Mesenchymal stem cell (in vitro differentiated cells and primary cell): ENCODE measurements at regions not wholly inside any gene's neighbourhood (a gene's known extent, or its start where the extent isn't known, plus 50 kb on each side); places are given as distances from the start of the nearest gene placed in this dataset.

Source experiments
- DNase-seq: peaks from one replicate; pipeline ENCODE4 v3.0.0-alpha.2; 2013
- H2AFZ ChIP-seq: one replicate; pipeline ENCODE4 v1.6.1; 2013; ENCODE audit warnings: low read depth, mild to moderate bottlenecking, control low read depth, inconsistent platforms, low read length, moderate library complexity
- H2AK5ac ChIP-seq: 2 replicates; pipeline ENCODE4 v1.6.1; 2013; ENCODE audit warnings: low read length, moderate library complexity, mild to moderate bottlenecking, inconsistent platforms; ENCODE audit not compliant: severe bottlenecking
- H2BK120ac ChIP-seq: one replicate; pipeline ENCODE4 v1.6.1; 2013; ENCODE audit warnings: low read depth, mild to moderate bottlenecking, inconsistent platforms, low read length, moderate library complexity
- H2BK12ac ChIP-seq, 2 experiments: one replicate each; pipeline ENCODE4 v1.6.1; 2013; ENCODE audit warnings: inconsistent platforms in 2 of 2, low read length in 2 of 2, mild to moderate bottlenecking in 2 of 2, moderate library complexity in 2 of 2, control low read depth in 1 of 2
- H2BK15ac ChIP-seq: one replicate; pipeline ENCODE4 v1.6.1; 2013; ENCODE audit warnings: mild to moderate bottlenecking, low read depth, inconsistent platforms; ENCODE audit not compliant: poor library complexity, severe bottlenecking
- H2BK5ac ChIP-seq: 2 replicates; pipeline ENCODE4 v1.6.1; 2013; ENCODE audit warnings: low read depth, mild to moderate bottlenecking, low read length, control low read depth, inconsistent platforms; ENCODE audit not compliant: poor library complexity, severe bottlenecking
- H3K14ac ChIP-seq, 2 experiments: one replicate each; pipeline ENCODE4 v1.6.1; 2013; ENCODE audit warnings: inconsistent platforms in 2 of 2, low read length in 2 of 2, control low read depth in 1 of 2, mild to moderate bottlenecking in 1 of 2, moderate library complexity in 1 of 2
- H3K18ac ChIP-seq, 2 experiments: one replicate each; pipeline ENCODE4 v1.6.1; 2013; ENCODE audit warnings: inconsistent platforms in 2 of 2, low read length in 2 of 2, control low read depth in 1 of 2, low read depth in 1 of 2, mild to moderate bottlenecking in 1 of 2
- H3K23ac ChIP-seq, 2 experiments: one replicate each; pipeline ENCODE4 v1.6.1; 2013; ENCODE audit warnings: inconsistent platforms in 2 of 2, low read length in 2 of 2, mild to moderate bottlenecking in 2 of 2, moderate library complexity in 2 of 2, control low read depth in 1 of 2
- H3K27ac ChIP-seq: 2 replicates; pipeline ENCODE4 v1.5.1; 2013; ENCODE audit warnings: mild to moderate bottlenecking, moderate library complexity, low read length, control low read depth, inconsistent platforms; ENCODE audit not compliant: poor library complexity, severe bottlenecking
- H3K27me3 ChIP-seq, 2 experiments: 2 replicates each; pipeline versions ENCODE4 v1.6.1 to v1.7.0; 2013; ENCODE audit warnings: low read length in 2 of 2, mild to moderate bottlenecking in 2 of 2, moderate library complexity in 2 of 2, control low read depth in 1 of 2, inconsistent platforms in 1 of 2; ENCODE audit not compliant: control insufficient read depth in 1 of 2, insufficient read depth in 1 of 2
- H3K36me3 ChIP-seq, 2 experiments: 2 replicates each; pipeline versions ENCODE4 v1.6.1 to v1.7.0; 2013; ENCODE audit warnings: low read length in 2 of 2, control low read depth in 1 of 2, inconsistent platforms in 1 of 2, low read depth in 1 of 2, mild to moderate bottlenecking in 1 of 2; ENCODE audit not compliant: insufficient read depth in 2 of 2, control insufficient read depth in 1 of 2
- H3K4ac ChIP-seq, 2 experiments: one replicate each; pipeline ENCODE4 v1.6.1; 2013; ENCODE audit warnings: inconsistent platforms in 2 of 2, low read length in 2 of 2, mild to moderate bottlenecking in 2 of 2, moderate library complexity in 2 of 2, control low read depth in 1 of 2, low read depth in 1 of 2
- H3K4me1 ChIP-seq: 2 replicates; pipeline ENCODE4 v1.6.1; 2013; ENCODE audit warnings: low read depth, low read length, control low read depth; ENCODE audit not compliant: control insufficient read depth, insufficient read depth
- H3K4me2 ChIP-seq: 2 replicates; pipeline ENCODE4 v1.6.1; 2013; ENCODE audit warnings: low read length, mild to moderate bottlenecking, inconsistent platforms; ENCODE audit not compliant: poor library complexity, severe bottlenecking
- H3K4me3 ChIP-seq, 2 experiments: 2 replicates each; pipeline versions ENCODE4 v1.5.1 to v1.7.0; 2013; ENCODE audit warnings: low read length in 2 of 2, mild to moderate bottlenecking in 2 of 2, control low read depth in 1 of 2, low read depth in 1 of 2; ENCODE audit not compliant: insufficient read depth in 1 of 2
- H3K79me1 ChIP-seq: replicated peaks from 2 replicates; pipeline ENCODE4 v1.6.1; 2013; ENCODE audit warnings: mild to moderate bottlenecking, control low read depth, low read length, inconsistent platforms; ENCODE audit not compliant: poor library complexity, severe bottlenecking
- H3K9ac ChIP-seq: 2 replicates; pipeline ENCODE4 v1.7.0; 2013; ENCODE audit warnings: mild to moderate bottlenecking, low read length, moderate library complexity
- H3K9me3 ChIP-seq: 2 replicates; pipeline ENCODE4 v1.7.0; 2013; ENCODE audit warnings: mild to moderate bottlenecking, low read length; ENCODE audit not compliant: control insufficient read depth
- H4K8ac ChIP-seq: one replicate; pipeline ENCODE4 v1.6.1; 2013; ENCODE audit warnings: inconsistent platforms, mild to moderate bottlenecking, low read length, moderate library complexity
- H4K91ac ChIP-seq: one replicate; pipeline ENCODE4 v1.6.1; 2013; ENCODE audit warnings: mild to moderate bottlenecking, low read length, inconsistent platforms
- WGBS: methylation state at CpG from one replicate; pipeline ENCODE4 v1.1.7; 2013; ENCODE audit warnings: mixed read lengths; 5-methylcytosine and 5-hydroxymethylcytosine counted together

DNA sequence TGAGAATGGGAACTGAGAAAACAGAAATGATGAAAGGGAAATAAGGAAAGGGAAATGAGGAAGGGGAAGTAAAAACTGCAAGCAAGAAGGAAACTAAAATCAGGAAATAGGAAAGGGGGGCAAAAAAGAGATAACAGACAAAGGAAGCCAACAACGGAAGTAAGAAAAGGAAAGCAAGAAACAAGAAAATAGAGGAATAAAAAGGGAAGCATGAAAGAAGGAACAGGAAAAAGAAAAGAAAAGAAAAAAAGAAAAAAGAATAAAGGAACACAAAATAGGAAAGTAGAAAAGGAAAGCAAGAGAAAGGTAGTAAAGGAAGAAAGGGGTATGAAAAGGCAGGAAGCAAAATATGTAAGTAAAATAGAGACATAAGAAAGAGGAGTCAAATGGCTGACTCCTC, 241.2 kb upstream of the NCKAP5 start:
- no peaks in the 10 kb centered on the region for H3K9me3 ChIP-seq
- WGBS, result 97% methylated on average over 1 of the region's 1 CpG
- H2AK5ac ChIP-seq, result no peak overlapping the region
- no peak overlapping the region for H3K14ac ChIP-seq
- no peaks in the 10 kb centered on the region for H3K27me3 ChIP-seq
- no peak overlapping the region for H4K91ac ChIP-seq
- H3K23ac ChIP-seq, result no peak overlapping the region
- H2BK5ac ChIP-seq, result no peak overlapping the region
- no peaks in the 10 kb centered on the region for H3K79me1 ChIP-seq
- H3K18ac ChIP-seq, result no peak overlapping the region
- H4K8ac ChIP-seq, result no peak overlapping the region
- H3K27ac ChIP-seq, result no peak overlapping the region
- no peaks in the 10 kb centered on the region for H3K36me3 ChIP-seq
- no peak overlapping the region for H2BK15ac ChIP-seq
- H2BK120ac ChIP-seq, result no peak overlapping the region
- H2AFZ ChIP-seq, result no peak overlapping the region
- H3K4me1 ChIP-seq, result peaks cover 1% of the 10 kb centered on the region
- H2BK12ac ChIP-seq, result no peak overlapping the region
- no peak overlapping the region for H3K4ac ChIP-seq
- H3K4me2 ChIP-seq, result no peak overlapping the region
- no peak overlapping the region for H3K9ac ChIP-seq
- no peak overlapping the region for H3K4me3 ChIP-seq
- no peak for DNase-seq

GRCh38 chr2:133810559-133810958, 242.3 kb upstream of the NCKAP5 start:
- H2BK12ac ChIP-seq, result no peak overlapping the region
- no peaks in the 10 kb centered on the region for H3K9me3 ChIP-seq
- no peaks in the 10 kb centered on the region for H3K79me1 ChIP-seq
- no peak overlapping the region for H2BK5ac ChIP-seq
- H2AK5ac ChIP-seq, result no peak overlapping the region
- no peak overlapping the region for H3K4ac ChIP-seq
- H3K14ac ChIP-seq, result no peak overlapping the region
- H3K9ac ChIP-seq, result no peak overlapping the region
- no peak overlapping the region for H3K18ac ChIP-seq
- no peaks in the 10 kb centered on the region for H3K27me3 ChIP-seq
- H3K4me1 ChIP-seq, result peaks cover 8% of the 10 kb centered on the region
- no peak overlapping the region for H2BK120ac ChIP-seq
- H3K4me2 ChIP-seq, result no peak overlapping the region
- no peak overlapping the region for H3K4me3 ChIP-seq
- no peak overlapping the region for H3K27ac ChIP-seq
- H4K8ac ChIP-seq, result no peak overlapping the region
- no peak overlapping the region for H2BK15ac ChIP-seq
- H3K23ac ChIP-seq, result no peak overlapping the region
- no peak overlapping the region for H2AFZ ChIP-seq
- 67% methylated on average over 2 of the region's 2 CpGs for WGBS
- H3K36me3 ChIP-seq, result no peaks in the 10 kb centered on the region
- no peak for DNase-seq
- H4K91ac ChIP-seq, result no peak overlapping the region

DNA sequence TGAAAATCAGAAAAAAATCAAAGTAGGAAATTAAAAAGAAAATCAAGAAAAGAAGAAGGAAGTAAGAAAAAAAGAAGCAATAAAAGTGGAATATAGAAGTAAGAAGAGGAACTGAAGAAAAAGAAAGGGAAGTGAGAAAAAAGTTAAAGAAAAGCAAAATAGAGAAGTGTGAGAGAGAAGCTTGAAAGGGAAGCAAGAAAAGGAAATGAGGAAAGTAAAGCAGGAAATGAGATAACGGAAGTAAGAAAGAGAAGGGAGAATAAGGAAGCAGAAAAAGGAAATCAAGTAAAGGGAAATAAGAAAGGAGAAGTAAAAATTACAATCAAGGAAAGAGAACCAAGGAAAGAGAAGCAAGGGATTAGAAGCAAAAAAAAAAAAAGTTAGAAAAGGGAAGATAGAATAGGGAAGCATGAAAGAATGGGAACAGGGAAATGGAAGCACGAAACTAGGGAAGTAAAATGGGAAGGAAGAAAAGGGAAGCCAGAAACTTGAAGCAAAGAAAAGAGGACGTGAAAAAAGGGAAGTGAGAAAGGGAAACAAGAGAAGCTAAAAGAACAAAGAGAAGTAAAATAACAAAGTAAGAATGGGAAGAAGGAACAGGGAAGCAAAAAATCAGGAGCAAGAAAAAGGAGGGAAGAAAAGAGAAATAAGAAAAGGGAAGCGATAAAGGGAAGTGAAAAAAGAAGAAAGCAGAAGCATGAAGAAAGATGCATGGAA, 243.3 kb upstream of the NCKAP5 start:
- Histone ChIP-seq H2BK15ac (no peak overlapping the region), H3K23ac (no peak overlapping the region), H3K9ac (no peak overlapping the region), H2AFZ (no peak overlapping the region), H3K27me3 (no peaks in the 10 kb centered on the region), H3K4me2 (no peak overlapping the region), H4K8ac (no peak overlapping the region), H3K36me3 (no peaks in the 10 kb centered on the region), H2AK5ac (no peak overlapping the region), H3K18ac (no peak overlapping the region), H3K4me3 (no peak overlapping the region), H2BK5ac (no peak overlapping the region), H3K79me1 (no peaks in the 10 kb centered on the region), H3K4me1 (peaks cover 14% of the 10 kb centered on the region), H3K14ac (no peak overlapping the region), H2BK12ac (no peak overlapping the region), H3K4ac (no peak overlapping the region), H4K91ac (no peak overlapping the region), H3K9me3 (no peaks in the 10 kb centered on the region), H3K27ac (no peak overlapping the region), H2BK120ac (no peak overlapping the region)
- no peak for DNase-seq
- 96% methylated on average over 4 of the region's 4 CpGs for WGBS

DNA sequence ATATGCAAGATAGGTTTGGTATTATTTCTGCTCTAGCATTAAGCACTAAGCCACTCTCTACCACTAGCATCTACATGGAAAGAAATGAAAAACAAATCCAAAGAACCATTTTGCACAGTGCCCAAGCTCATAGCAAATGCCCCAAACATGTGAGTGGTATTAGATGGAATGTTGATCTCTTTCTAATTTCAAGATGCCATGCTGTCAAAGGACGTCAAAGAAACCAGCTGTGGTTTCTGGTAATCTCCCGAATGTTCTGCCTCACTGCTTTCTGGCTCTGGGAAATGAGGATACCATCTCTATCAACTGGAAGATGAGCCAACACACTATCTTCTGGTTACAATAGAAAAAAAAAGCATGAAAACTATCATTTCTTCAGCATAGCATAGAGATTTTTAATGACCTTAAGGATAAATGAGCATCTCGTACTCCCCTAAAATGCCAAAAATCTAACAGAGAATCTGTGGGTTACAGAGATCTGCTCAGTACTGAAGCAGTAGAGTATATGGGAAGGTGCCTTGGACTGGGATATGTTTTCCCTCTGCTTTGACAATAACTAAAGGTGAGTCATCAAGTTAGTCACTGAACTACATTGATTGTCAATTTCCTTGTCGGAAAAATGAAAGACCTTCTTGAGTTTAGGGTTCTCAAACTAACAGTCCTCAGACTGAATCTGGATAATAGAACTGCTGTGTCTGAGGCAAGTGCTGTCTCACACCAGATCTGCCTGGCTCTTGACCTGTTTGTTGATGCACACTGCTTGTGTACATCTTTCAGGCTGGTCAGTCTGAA, 244.8 kb upstream of the NCKAP5 start:
- Histone ChIP-seq H3K4ac (no peak overlapping the region), H2BK12ac (peak overlapping the region; percentile 66 to 75), H3K18ac (peak overlapping the region in 1 of 2 experiments; percentile 44), H2AK5ac (peak overlapping the region; percentile 99), H3K36me3 (no peaks in the 10 kb centered on the region), H3K23ac (no peak overlapping the region), H3K14ac (no peak overlapping the region), H3K27me3 (no peaks in the 10 kb centered on the region), H3K4me3 (no peak overlapping the region), H4K91ac (no peak overlapping the region), H3K4me2 (no peak overlapping the region), H3K4me1 (peaks cover 14% of the 10 kb centered on the region), H4K8ac (no peak overlapping the region), H2AFZ (no peak overlapping the region), H3K9ac (no peak overlapping the region), H3K9me3 (no peaks in the 10 kb centered on the region), H3K27ac (peak overlapping the region; percentile 76), H2BK120ac (peak overlapping the region; percentile 19), H2BK15ac (no peak overlapping the region), H3K79me1 (no peaks in the 10 kb centered on the region), H2BK5ac (no peak overlapping the region)
- peak; percentile 45 for DNase-seq
- WGBS, result 42% methylated on average over 4 of the region's 4 CpGs
